ENCODE measurements at regions not wholly inside any gene's neighbourhood (a gene's known extent, or its start where the extent isn't known, plus 50 kb on each side); places are given as distances from the start of the nearest gene placed in this dataset.

DNA sequence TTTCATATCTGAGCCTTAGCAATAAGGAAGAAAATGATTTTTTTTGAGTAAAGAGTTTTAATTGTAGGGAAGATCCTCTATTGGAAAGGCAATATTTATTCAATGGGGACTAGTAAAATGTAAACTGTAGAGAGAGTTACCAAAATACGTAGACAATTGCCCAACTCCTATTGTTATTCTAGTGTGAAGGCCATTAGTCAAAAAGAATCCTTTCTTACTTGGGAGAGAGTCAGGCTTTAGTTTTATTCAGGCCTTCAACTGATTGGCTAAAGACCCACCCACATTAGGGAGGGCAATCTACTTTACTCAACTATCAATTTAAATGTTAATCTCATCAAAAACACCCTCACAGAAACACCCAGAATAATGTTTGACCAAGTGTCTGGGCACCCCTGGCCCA lies 485.8 kb upstream of the ATXN7L3B start:
- ATAC-seq (ENCODE audit: low read depth), result no peak
- no peaks in the 10 kb centered on the region for H3K27me3 ChIP-seq (replicated peaks in 1 of 4; ENCODE audit: control extremely low read depth in 1 of 4, control insufficient read depth in 3 of 4, insufficient read depth in 4 of 4, low read length in 3 of 4)
- no peaks in the 10 kb centered on the region for H4K20me1 ChIP-seq (ENCODE audit: control insufficient read depth, insufficient read depth, low read length, poor library complexity, severe bottlenecking)
- ChIA-PET POLR2A (no interaction called here), CTCF (no interaction called here)
- Mint-ChIP-seq H3K4me1 (no peaks in the 10 kb centered on the region), H3K4me3 (no peak overlapping the region), H3K27me3 (no peaks in the 10 kb centered on the region), H3K9me3 (ENCODE audit: insufficient read depth) (no peaks in the 10 kb centered on the region), H3K27ac (no peak overlapping the region)
- H3K79me2 ChIP-seq (ENCODE audit: control insufficient read depth, insufficient read depth, low read length), result no peaks in the 10 kb centered on the region
- no peaks in the 10 kb centered on the region for H3K4me1 ChIP-seq (ENCODE audit: control insufficient read depth in 2 of 2, insufficient read depth in 2 of 2, low read length in 2 of 2)
- H2AFZ ChIP-seq (ENCODE audit: insufficient read depth, low read depth, low read length, poor library complexity, severe bottlenecking), result no peak overlapping the region
- H3K9me3 ChIP-seq (ENCODE audit: control extremely low read depth in 1 of 3, control insufficient read depth in 2 of 3, insufficient read depth in 1 of 3, low read length in 2 of 3), result no peaks in the 10 kb centered on the region
- no peak for DNase-seq
- TF ChIP-seq, protein P1, sequence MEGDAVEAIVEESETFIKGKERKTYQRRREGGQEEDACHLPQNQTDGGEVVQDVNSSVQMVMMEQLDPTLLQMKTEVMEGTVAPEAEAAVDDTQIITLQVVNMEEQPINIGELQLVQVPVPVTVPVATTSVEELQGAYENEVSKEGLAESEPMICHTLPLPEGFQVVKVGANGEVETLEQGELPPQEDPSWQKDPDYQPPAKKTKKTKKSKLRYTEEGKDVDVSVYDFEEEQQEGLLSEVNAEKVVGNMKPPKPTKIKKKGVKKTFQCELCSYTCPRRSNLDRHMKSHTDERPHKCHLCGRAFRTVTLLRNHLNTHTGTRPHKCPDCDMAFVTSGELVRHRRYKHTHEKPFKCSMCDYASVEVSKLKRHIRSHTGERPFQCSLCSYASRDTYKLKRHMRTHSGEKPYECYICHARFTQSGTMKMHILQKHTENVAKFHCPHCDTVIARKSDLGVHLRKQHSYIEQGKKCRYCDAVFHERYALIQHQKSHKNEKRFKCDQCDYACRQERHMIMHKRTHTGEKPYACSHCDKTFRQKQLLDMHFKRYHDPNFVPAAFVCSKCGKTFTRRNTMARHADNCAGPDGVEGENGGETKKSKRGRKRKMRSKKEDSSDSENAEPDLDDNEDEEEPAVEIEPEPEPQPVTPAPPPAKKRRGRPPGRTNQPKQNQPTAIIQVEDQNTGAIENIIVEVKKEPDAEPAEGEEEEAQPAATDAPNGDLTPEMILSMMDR (IDR thresholded peaks at IDR 0.05), result no peak
- no peak for TF ChIP-seq EZH2 (IDR thresholded peaks at IDR 0.05; ENCODE audit: borderline replicate concordance, insufficient read depth, low read depth, low read length, poor library complexity, severe bottlenecking)
- WGBS (ENCODE audit: insufficient coverage), result no CpG with 5 or more reads among the region's 1 CpG
- H3K4me3 ChIP-seq (ENCODE audit: control extremely low read depth in 1 of 5, extremely low read depth in 1 of 5, insufficient read depth in 1 of 5, low read depth in 2 of 5, low read length in 4 of 5), result no peak overlapping the region
- no peak overlapping the region for H3K9ac ChIP-seq (ENCODE audit: low read length)
- no peaks in the 10 kb centered on the region for H3K36me3 ChIP-seq (replicated peaks in 1 of 2; ENCODE audit: control extremely low read depth in 1 of 2, control insufficient read depth in 1 of 2, extremely low read depth in 1 of 2, insufficient read depth in 2 of 2, low read length in 1 of 2)
- intact Hi-C loops (cut with micrococcal nuclease), result no loop called here
- no peak overlapping the region for H3K27ac ChIP-seq (ENCODE audit: low read length in 2 of 2)
- no peak overlapping the region for H3K4me2 ChIP-seq (replicated peaks; ENCODE audit: low read depth, low read length, poor library complexity, severe bottlenecking)

DNA sequence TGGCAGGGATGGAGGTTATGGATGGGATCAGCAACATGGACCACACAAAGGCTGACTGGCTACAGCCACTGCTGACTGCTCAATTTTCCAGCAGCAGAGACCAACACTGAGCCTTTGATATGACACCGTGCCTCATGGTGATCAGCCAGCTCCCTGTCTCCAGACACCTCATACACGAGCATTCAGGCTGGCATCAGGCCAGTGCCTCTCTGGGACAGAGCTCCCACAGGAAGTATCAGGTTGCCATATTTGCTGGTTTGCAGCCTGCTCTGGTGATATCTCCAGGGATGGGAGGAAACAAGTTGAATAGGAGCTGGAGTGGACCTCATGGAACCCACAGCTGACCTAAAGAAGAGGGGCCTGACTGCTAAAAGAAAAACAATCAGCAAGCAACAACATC lies 471.2 kb upstream of the ATXN7L3B start:
- H3K27me3 Mint-ChIP-seq, result no peaks in the 10 kb centered on the region
- no peaks in the 10 kb centered on the region for H3K4me1 Mint-ChIP-seq
- intact Hi-C loops (cut with micrococcal nuclease), result no loop called here
- H3K36me3 ChIP-seq (replicated peaks in 1 of 2; ENCODE audit: control extremely low read depth in 1 of 2, control insufficient read depth in 1 of 2, extremely low read depth in 1 of 2, insufficient read depth in 2 of 2, low read length in 1 of 2), result no peaks in the 10 kb centered on the region
- no peak overlapping the region for H3K4me2 ChIP-seq (replicated peaks; ENCODE audit: low read depth, low read length, poor library complexity, severe bottlenecking)
- no peak for TF ChIP-seq EZH2 (IDR thresholded peaks at IDR 0.05; ENCODE audit: borderline replicate concordance, insufficient read depth, low read depth, low read length, poor library complexity, severe bottlenecking)
- TF ChIP-seq, protein P1 (IDR thresholded peaks at IDR 0.05), result no peak
- no peaks in the 10 kb centered on the region for H3K27me3 ChIP-seq (replicated peaks in 1 of 4; ENCODE audit: control extremely low read depth in 1 of 4, control insufficient read depth in 3 of 4, insufficient read depth in 4 of 4, low read length in 3 of 4)
- WGBS (ENCODE audit: insufficient coverage), result 100% methylated on average over 1 of the region's 2 CpGs
- H3K27ac Mint-ChIP-seq, result no peak overlapping the region
- no peak for ATAC-seq (ENCODE audit: low read depth)
- H3K4me1 ChIP-seq (ENCODE audit: control insufficient read depth in 2 of 2, insufficient read depth in 2 of 2, low read length in 2 of 2), result no peaks in the 10 kb centered on the region
- no peaks in the 10 kb centered on the region for H3K9me3 Mint-ChIP-seq (ENCODE audit: insufficient read depth)
- no peak for DNase-seq
- H4K20me1 ChIP-seq (ENCODE audit: control insufficient read depth, insufficient read depth, low read length, poor library complexity, severe bottlenecking), result no peaks in the 10 kb centered on the region
- no peak overlapping the region for H3K4me3 Mint-ChIP-seq
- H3K9ac ChIP-seq (ENCODE audit: low read length), result no peak overlapping the region
- peaks cover 3 to 6% (median 3%) of the 10 kb centered on the region in 3 donors for H3K9me3 ChIP-seq (ENCODE audit: control extremely low read depth in 1 of 3, control insufficient read depth in 2 of 3, insufficient read depth in 1 of 3, low read length in 2 of 3)
- no peak overlapping the region for H3K27ac ChIP-seq (ENCODE audit: low read length in 2 of 2)
- CTCF ChIA-PET, result no interaction called here
- no peak overlapping the region for H3K4me3 ChIP-seq (ENCODE audit: control extremely low read depth in 1 of 5, extremely low read depth in 1 of 5, insufficient read depth in 1 of 5, low read depth in 2 of 5, low read length in 4 of 5)
- POLR2A ChIA-PET, result no interaction called here
- H2AFZ ChIP-seq (ENCODE audit: insufficient read depth, low read depth, low read length, poor library complexity, severe bottlenecking), result no peak overlapping the region
- H3K79me2 ChIP-seq (ENCODE audit: control insufficient read depth, insufficient read depth, low read length), result no peaks in the 10 kb centered on the region

All from B cell (primary cell).